IMR-90 (cell line): ENCODE measurements at regions not wholly inside any gene's neighbourhood (a gene's known extent, or its start where the extent isn't known, plus 50 kb on each side); places are given as distances from the start of the nearest gene placed in this dataset.

ENCODE experiments used
- ATAC-seq: fragments of 200-7000 bp; cut with Tn5 transposase; 2 replicates; pipeline ENCODE4 v1.9.1; 2020; ENCODE audit warnings: low read depth, mild to moderate bottlenecking, moderate library complexity
- BruUV-seq: library from RNA; stranded (reverse); fragments of 400-500 nt; replicated peaks from 2 replicates; lab custom pipeline; 2021; lab: Mats Ljungman, UMichigan
- CTCF ChIA-PET: fragments of 300-600 bp; formaldehyde crosslinking; extraction: SDS; loops from one replicate; lab custom pipeline; 2021; ENCODE audit warnings: antibody characterized with exemption; lab: Yijun Ruan, JAX
- POLR2A ChIA-PET: fragments of 300-600 bp; sonication (Branson Sonifier 250); formaldehyde crosslinking; loops from one replicate; lab custom pipeline; 2022; ENCODE audit warnings: antibody characterized with exemption; ENCODE audit not compliant: unreplicated experiment; lab: Charles Lee
- DNase-seq: peaks from one replicate; pipeline ENCODE4 v3.0.0; 2013
- H2AFZ ChIP-seq: replicated peaks from 2 replicates; pipeline ENCODE3; 2013; ENCODE audit warnings: low read length, mild to moderate bottlenecking; ENCODE audit not compliant: poor library complexity
- H2AK5ac ChIP-seq: 2 replicates; pipeline ENCODE4 v1.6.1; 2013; ENCODE audit warnings: low read depth, low read length, inconsistent platforms
- H2AK9ac ChIP-seq: replicated peaks from 2 replicates; pipeline ENCODE3; 2013; ENCODE audit warnings: mild to moderate bottlenecking, low read depth, low read length, moderate library complexity; ENCODE audit not compliant: poor library complexity
- H2BK120ac ChIP-seq: 2 replicates; pipeline ENCODE4 v1.6.1; 2013; ENCODE audit warnings: low read depth, low read length, inconsistent platforms
- H2BK15ac ChIP-seq: 3 replicates; pipeline ENCODE4 v1.6.1; 2013; ENCODE audit warnings: low read depth, low read length, inconsistent platforms
- H2BK20ac ChIP-seq: 2 replicates; pipeline ENCODE4 v1.6.1; 2013; ENCODE audit warnings: low read depth, mild to moderate bottlenecking, inconsistent platforms, low read length, moderate library complexity
- H2BK5ac ChIP-seq: 2 replicates; pipeline ENCODE4 v1.6.1; 2013; ENCODE audit warnings: mild to moderate bottlenecking, low read depth, low read length, inconsistent platforms; ENCODE audit not compliant: poor library complexity, severe bottlenecking
- H3K14ac ChIP-seq: replicated peaks from 2 replicates; pipeline ENCODE4 v1.6.1; 2013; ENCODE audit warnings: low read depth, low read length, inconsistent platforms
- H3K18ac ChIP-seq: 2 replicates; pipeline ENCODE4 v1.6.1; 2013; ENCODE audit warnings: low read depth, low read length, control low read depth
- H3K23ac ChIP-seq: 2 replicates; pipeline ENCODE4 v1.6.1; 2013; ENCODE audit warnings: low read depth, low read length, inconsistent platforms
- H3K27ac ChIP-seq: 2 replicates; pipeline ENCODE4 v1.5.1; 2013; ENCODE audit warnings: mild to moderate bottlenecking, control low read depth, low read length; ENCODE audit not compliant: insufficient read depth
- H3K27me3 ChIP-seq: 2 replicates; pipeline ENCODE4 v1.6.1; 2013; ENCODE audit warnings: low read length; ENCODE audit not compliant: control insufficient read depth, insufficient read depth
- H3K36me3 ChIP-seq: 2 replicates; pipeline ENCODE4 v1.6.1; 2013; ENCODE audit warnings: low read length, mixed read lengths; ENCODE audit not compliant: control insufficient read depth, insufficient read depth
- H3K4ac ChIP-seq: 2 replicates; pipeline ENCODE4 v1.6.1; 2013; ENCODE audit warnings: low read depth, low read length, inconsistent platforms
- H3K4me1 ChIP-seq: 2 replicates; pipeline ENCODE4 v1.6.1; 2013; ENCODE audit warnings: low read length, mixed read lengths; ENCODE audit not compliant: control insufficient read depth, insufficient read depth
- H3K4me2 ChIP-seq: 2 replicates; pipeline ENCODE4 v1.6.1; 2013; ENCODE audit warnings: low read depth, mild to moderate bottlenecking, control low read depth, low read length, moderate library complexity
- H3K4me3 ChIP-seq: 2 replicates; pipeline ENCODE4 v1.5.1; 2013; ENCODE audit warnings: low read depth, mild to moderate bottlenecking, control low read depth, low read length, moderate library complexity; ENCODE audit not compliant: insufficient read depth
- H3K56ac ChIP-seq: 2 replicates; pipeline ENCODE4 v1.6.1; 2013; ENCODE audit warnings: low read length, inconsistent platforms; ENCODE audit not compliant: insufficient read depth; ENCODE audit errors: extremely low read depth
- H3K79me1 ChIP-seq, 2 experiments: 2 replicates each; pipeline ENCODE4 v1.6.1; 2013; ENCODE audit warnings: low read length in 2 of 2, inconsistent platforms in 1 of 2, low read depth in 1 of 2
- H3K9ac ChIP-seq: 2 replicates; pipeline ENCODE4 v1.6.1; 2013; ENCODE audit warnings: low read depth, low read length, control low read depth
- H3K9me1 ChIP-seq: 2 replicates; pipeline ENCODE4 v1.6.1; 2013; ENCODE audit warnings: low read length, inconsistent platforms; ENCODE audit not compliant: insufficient read depth
- H3K9me3 ChIP-seq: 2 replicates; pipeline ENCODE4 v1.6.1; 2013; ENCODE audit warnings: low read length; ENCODE audit not compliant: control insufficient read depth, insufficient read depth
- H4K20me1 ChIP-seq: 2 replicates; pipeline ENCODE4 v1.6.1; 2013; ENCODE audit warnings: low read length, inconsistent platforms; ENCODE audit not compliant: insufficient read depth
- H4K5ac ChIP-seq: 2 replicates; pipeline ENCODE4 v1.6.1; 2013; ENCODE audit warnings: mild to moderate bottlenecking, low read depth, low read length, control low read depth
- H4K8ac ChIP-seq, 2 experiments: 2 replicates each; pipeline ENCODE4 v1.6.1; 2013; ENCODE audit warnings: low read depth in 2 of 2, low read length in 2 of 2, control low read depth in 1 of 2, inconsistent platforms in 1 of 2
- H4K91ac ChIP-seq: 2 replicates; pipeline ENCODE4 v1.6.1; 2013; ENCODE audit warnings: low read depth, low read length, inconsistent platforms; ENCODE audit not compliant: insufficient read depth
- FOS ChIP-seq: fragments of 150-350 bp; IDR thresholded peaks from 2 replicates; pipeline ENCODE4 v1.6.1; 2016; ENCODE audit warnings: low read depth, low read length
- POLR2A ChIP-seq: IDR thresholded peaks from 2 replicates; pipeline ENCODE4 v1.6.1; 2012; ENCODE audit warnings: mild to moderate bottlenecking, low read depth, low read length
- RCOR1 ChIP-seq: IDR thresholded peaks from 2 replicates; pipeline ENCODE4 v1.6.1; 2012; ENCODE audit warnings: mild to moderate bottlenecking, low read length, improper control_type of control experiment; ENCODE audit not compliant: insufficient replicate concordance
- WGBS, 2 experiments: methylation state at CpG; one replicate each; pipeline versions ENCODE4 v1.1.5 to v1.1.7; 2013; ENCODE audit warnings: missing lambda C conversion rate in 2 of 2; ENCODE audit not compliant: insufficient read length in 1 of 2; ENCODE audit errors: extremely low coverage in 2 of 2; 5-methylcytosine and 5-hydroxymethylcytosine counted together
- dilution Hi-C: fragments of 300-500 bp; cut with HindIII; formaldehyde crosslinking; loops from one replicate; pipeline ENCODE4 v1.14.3; 2018; ENCODE audit warnings: low sequenced_read_pairs; ENCODE audit not compliant: unreplicated experiment
- in situ Hi-C: fragments of 300-500 bp; cut with MboI; formaldehyde crosslinking; loops from 3 replicates; pipeline ENCODE4 v1.14.3; 2019; ENCODE audit warnings: low sequenced_read_pairs, inconsistent platforms, mixed read lengths
- intact Hi-C: fragments of 100-400 bp; cut with micrococcal nuclease; formaldehyde crosslinking; loops from 2 replicates; pipeline ENCODE4 v1.10.0; 2022

DNA sequence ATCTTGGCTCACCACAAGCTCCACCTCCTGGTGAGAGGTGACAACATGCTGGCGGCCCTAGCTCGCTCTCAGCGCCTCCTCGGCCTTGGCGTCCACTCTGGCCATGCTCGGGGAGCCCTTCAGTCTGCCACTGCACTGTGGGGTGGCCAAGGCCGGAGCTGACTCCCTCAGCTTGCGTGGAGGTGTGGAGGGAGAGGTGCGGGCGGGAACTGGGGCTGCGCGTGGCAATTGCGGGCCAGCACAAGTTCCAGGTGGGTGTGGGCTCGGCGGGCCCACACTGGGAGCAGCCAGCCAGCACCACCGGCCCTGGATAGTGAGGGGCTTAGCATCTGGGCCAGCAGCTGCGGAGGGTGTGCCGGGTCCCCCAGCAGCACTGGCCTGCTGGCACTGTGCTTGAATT lies 275.7 kb upstream of the P2RY1 start:
- dilution Hi-C loops (no loop called here), intact Hi-C loops (no loop called here), in situ Hi-C loops (no loop called here)
- H4K20me1 ChIP-seq: no peaks in the 10 kb centered on the region
- H3K9ac ChIP-seq: no peak overlapping the region
- no peaks in the 10 kb centered on the region for H3K4me1 ChIP-seq
- 93% methylated on average over 12 of the region's 18 CpGs; no CpG with 5 or more reads in 1 of the 2 experiments for WGBS, 2 experiments
- CTCF ChIA-PET: no interaction called here
- no peak for DNase-seq
- POLR2A ChIA-PET: no interaction called here
- H2BK5ac ChIP-seq: no peak overlapping the region
- ATAC-seq: no peak
- no peak overlapping the region for H2BK15ac ChIP-seq
- no peak overlapping the region for H3K56ac ChIP-seq
- H3K9me3 ChIP-seq: no peaks in the 10 kb centered on the region
- H2AK9ac ChIP-seq: no peak overlapping the region
- H2BK120ac ChIP-seq: no peak overlapping the region
- H3K27me3 ChIP-seq: no peaks in the 10 kb centered on the region
- no peaks in the 10 kb centered on the region for H3K79me1 ChIP-seq
- no peak overlapping the region for H3K4me3 ChIP-seq
- H4K91ac ChIP-seq: no peak overlapping the region
- no peak overlapping the region for H2AK5ac ChIP-seq
- H3K36me3 ChIP-seq: no peaks in the 10 kb centered on the region
- H2BK20ac ChIP-seq: no peak overlapping the region
- H3K27ac ChIP-seq: no peak overlapping the region
- H4K5ac ChIP-seq: no peak overlapping the region
- no peak overlapping the region for H3K18ac ChIP-seq
- H3K4me2 ChIP-seq: no peak overlapping the region
- no peaks in the 10 kb centered on the region for H3K9me1 ChIP-seq
- no peak overlapping the region for H2AFZ ChIP-seq
- no peak overlapping the region for H3K4ac ChIP-seq
- no TSS peak for BruUV-seq
- H3K23ac ChIP-seq: no peak overlapping the region
- H3K14ac ChIP-seq: no peak overlapping the region
- no peak overlapping the region for H4K8ac ChIP-seq
- TF ChIP-seq POLR2A (no peak), FOS (no peak), RCOR1 (no peak)
